GM12878 (cell line): ENCODE measurements at regions not wholly inside any gene's neighbourhood (a gene's known extent, or its start where the extent isn't known, plus 50 kb on each side); places are given as distances from the start of the nearest gene placed in this dataset.

Experiments used
- BCL11A ChIP-seq: IDR thresholded peaks from 2 replicates; pipeline ENCODE4 v1.6.1; 2011; ENCODE audit warnings: low read depth, low read length
- CTCF ChIP-seq, 3 experiments: IDR thresholded peaks in 2 of 3; conservative IDR thresholded peaks in 1 of 3; 2 replicates each; pipeline ENCODE4 v1.5.1; 2011; ENCODE audit warnings: low read depth in 3 of 3, low read length in 3 of 3, mild to moderate bottlenecking in 3 of 3, control low read depth in 2 of 3, moderate library complexity in 2 of 3, inconsistent platforms in 1 of 3, mixed read lengths in 1 of 3; ENCODE audit not compliant: control insufficient read depth in 2 of 3, insufficient read depth in 1 of 3; ENCODE audit errors: extremely low read depth in 1 of 3
- EP300 ChIP-seq, 2 experiments: fragments of 150-350 bp in 1 of 2; IDR thresholded peaks; 2 replicates each; pipeline ENCODE4 v1.6.1; 2011 to 2012; ENCODE audit warnings: low read depth in 2 of 2, low read length in 2 of 2, borderline replicate concordance in 1 of 2, improper control_type of control experiment in 1 of 2, inconsistent platforms in 1 of 2; ENCODE audit not compliant: control insufficient read depth in 1 of 2
- ESRRA ChIP-seq: IDR thresholded peaks from 2 replicates; pipeline ENCODE4 v1.6.1; 2012; ENCODE audit warnings: mild to moderate bottlenecking, low read length, improper control_type of control experiment
- EZH2 ChIP-seq: IDR thresholded peaks from 2 replicates; pipeline ENCODE4 v1.6.1; 2012; ENCODE audit warnings: low read depth, mild to moderate bottlenecking, control low read depth, inconsistent platforms, low read length, borderline replicate concordance; ENCODE audit not compliant: control insufficient read depth
- NFYB ChIP-seq: IDR thresholded peaks from 2 replicates; pipeline ENCODE4 v1.6.1; 2011; ENCODE audit warnings: low read depth, mild to moderate bottlenecking, low read length, improper control_type of control experiment, moderate library complexity; ENCODE audit not compliant: insufficient read depth
- POLR2A ChIP-seq: IDR thresholded peaks from 2 replicates; pipeline ENCODE4 v1.6.1; 2011; ENCODE audit warnings: low read depth, mild to moderate bottlenecking, low read length
- RAD21 ChIP-seq: IDR thresholded peaks from 2 replicates; pipeline ENCODE4 v1.6.1; 2011; ENCODE audit warnings: mild to moderate bottlenecking, low read depth, low read length, moderate library complexity; ENCODE audit not compliant: insufficient read depth
- YY1 ChIP-seq: IDR thresholded peaks from 2 replicates; pipeline ENCODE4 v1.6.1; 2011; ENCODE audit warnings: low read depth, mild to moderate bottlenecking, low read length

GRCh38 chr11:15836795-15837194 lies 519.6 kb downstream of the SOX6 start:
- TF ChIP-seq ESRRA (no peak), RAD21 (no peak), POLR2A (no peak), CTCF (IDR thresholded peaks at IDR 0.05 in 2 of 3, conservative IDR thresholded peaks at IDR 0.05 in 1 of 3; ENCODE audit: control insufficient read depth in 2 of 3, extremely low read depth in 1 of 3, insufficient read depth in 1 of 3, low read depth in 3 of 3, low read length in 3 of 3) (no peak), EZH2 (no peak), NFYB (no peak), YY1 (no peak), BCL11A (no peak), EP300 (IDR thresholded peaks at IDR 0.05; ENCODE audit: borderline replicate concordance in 1 of 2, control insufficient read depth in 1 of 2, low read depth in 2 of 2, low read length in 2 of 2) (no peak)
